OCI-LY1 (cell line): ENCODE measurements at regions not wholly inside any gene's neighbourhood (a gene's known extent, or its start where the extent isn't known, plus 50 kb on each side); places are given as distances from the start of the nearest gene placed in this dataset.

Experiments used
- CTCF ChIP-seq: fragments of 200-600 bp; sonication (generic), shearing (Covaris generic); IDR thresholded peaks from 2 replicates; pipeline ENCODE4 v1.5.1; 2017; ENCODE audit warnings: mild to moderate bottlenecking, antibody characterized with exemption, low read length, moderate library complexity, mixed read lengths
- EZH2 ChIP-seq: fragments of 200-600 bp; sonication (generic), shearing (Covaris generic); IDR thresholded peaks from 2 replicates; pipeline ENCODE4 v1.8.0; 2017; ENCODE audit warnings: borderline replicate concordance, mixed run types, mild to moderate bottlenecking, antibody characterized with exemption, low read length, moderate library complexity, mixed read lengths

DNA sequence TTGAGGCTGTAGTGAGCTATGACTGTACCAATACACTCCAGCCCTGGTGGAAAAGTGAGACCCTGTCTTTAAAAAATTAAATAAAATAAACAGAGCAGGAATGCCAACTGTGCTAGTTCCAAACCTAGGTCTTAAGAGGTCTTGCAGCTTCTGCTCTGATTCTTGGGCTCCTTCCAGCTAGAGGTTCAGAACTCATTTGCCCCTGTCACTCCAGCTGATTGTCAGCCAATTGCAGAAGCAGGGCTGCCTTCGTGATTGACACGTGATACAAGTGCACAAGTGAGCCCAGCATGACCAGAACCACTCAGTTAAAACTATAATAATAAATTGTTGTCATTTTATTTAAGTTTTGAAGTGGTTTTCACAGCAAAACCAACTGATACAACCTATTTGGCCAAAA is 298.4 kb downstream of the USP25 start:
- no peak for TF ChIP-seq CTCF
- TF ChIP-seq EZH2 = no peak
